ENCODE measurements at regions not wholly inside any gene's neighbourhood (a gene's known extent, or its start where the extent isn't known, plus 50 kb on each side); places are given as distances from the start of the nearest gene placed in this dataset.

GRCh38 chr13:57877601-57878000 is 246.1 kb downstream of the PCDH17 start:
- TF ChIP-seq CTCF (IDR thresholded peaks at IDR 0.05) (no peak), POLR2A (IDR thresholded peaks at IDR 0.05) (no peak), POLR2AphosphoS5 (IDR thresholded peaks at IDR 0.05) (no peak)

All from prostate gland (tissue), 2 donors.